ENCODE measurements at regions not wholly inside any gene's neighbourhood (a gene's known extent, or its start where the extent isn't known, plus 50 kb on each side); places are given as distances from the start of the nearest gene placed in this dataset.

DNA sequence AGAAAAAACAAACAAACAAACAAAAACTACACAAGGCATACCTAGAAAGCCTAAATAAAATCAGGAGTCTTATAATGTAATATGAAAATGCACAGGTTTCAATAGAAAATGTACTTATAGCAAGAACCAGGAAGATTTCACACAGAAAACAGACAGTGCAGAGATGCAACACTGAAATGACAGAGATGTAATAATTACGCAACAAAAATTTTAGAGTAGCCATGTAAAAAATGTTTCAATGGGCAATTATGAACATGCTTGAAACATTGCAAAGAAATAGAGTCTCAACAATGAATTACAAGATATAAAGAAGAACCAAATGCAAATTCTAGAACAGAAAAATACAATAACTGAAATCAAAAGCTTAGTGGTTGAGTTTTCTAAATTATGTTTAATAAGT is 405.9 kb downstream of the PLK2 start:
- H3K36me3 Mint-ChIP-seq: no peaks in the 10 kb centered on the region
- no peak for DNase-seq
- no peaks in the 10 kb centered on the region for H3K9me3 ChIP-seq (ENCODE audit: control insufficient read depth in 2 of 3, low read length in 3 of 3)
- H3K4me3 Mint-ChIP-seq: no peak overlapping the region
- H3K4me1 Mint-ChIP-seq: no peaks in the 10 kb centered on the region
- peaks cover 0 to 9% (median 3%) of the 10 kb centered on the region in 11 donors for H3K9me3 Mint-ChIP-seq
- no peak overlapping the region for H3K4me3 ChIP-seq (ENCODE audit: low read length)
- H3K27ac Mint-ChIP-seq: no peak overlapping the region
- H3K4me1 ChIP-seq (ENCODE audit: control insufficient read depth in 2 of 2, insufficient read depth in 2 of 2, low read length in 2 of 2): no peaks in the 10 kb centered on the region
- CTCF ChIA-PET: interaction anchor here (0.6 kb wide), 1 partner anchor 261 kb away, joined by 4 read pairs; no protein-coding TSS in a partner anchor
- ATAC-seq: no peak
- intact Hi-C loops (cut with micrococcal nuclease): no loop called here
- H3K27me3 ChIP-seq (ENCODE audit: control insufficient read depth in 2 of 2, insufficient read depth in 2 of 2, low read length in 2 of 2): no peaks in the 10 kb centered on the region
- POLR2A ChIA-PET: no interaction called here
- H3K27me3 Mint-ChIP-seq: peaks cover 0 to 10% (median 0%) of the 10 kb centered on the region in 5 donors
- H3K36me3 ChIP-seq (ENCODE audit: control insufficient read depth in 2 of 3, insufficient read depth in 3 of 3, low read length in 3 of 3): no peaks in the 10 kb centered on the region
- no peak overlapping the region for H3K27ac ChIP-seq (ENCODE audit: low read depth, low read length)

DNA sequence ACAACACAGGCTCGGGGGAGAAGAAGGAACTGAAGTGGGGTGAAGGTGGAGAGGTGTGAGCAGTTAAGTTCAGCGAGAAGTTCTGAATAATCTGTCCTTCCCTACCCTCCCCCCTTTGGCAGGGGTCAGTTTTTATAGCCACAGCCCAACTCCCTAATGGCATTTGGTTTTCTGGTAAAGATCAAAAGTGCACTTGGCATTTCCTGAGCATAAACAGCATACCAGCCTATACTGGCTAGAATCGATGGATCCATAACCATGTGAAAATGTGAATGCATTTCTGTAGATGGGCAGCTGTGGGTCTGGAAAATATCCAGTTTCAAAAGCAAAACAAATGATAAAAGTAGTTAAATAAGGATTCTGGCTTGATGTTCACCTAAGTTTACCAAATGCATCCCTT is 410.9 kb downstream of the PLK2 start:
- H3K27ac ChIP-seq (ENCODE audit: low read depth, low read length): no peak overlapping the region
- H3K36me3 ChIP-seq (ENCODE audit: control insufficient read depth in 2 of 3, insufficient read depth in 3 of 3, low read length in 3 of 3): no peaks in the 10 kb centered on the region
- H3K27me3 ChIP-seq (ENCODE audit: control insufficient read depth in 2 of 2, insufficient read depth in 2 of 2, low read length in 2 of 2): no peaks in the 10 kb centered on the region
- Mint-ChIP-seq H3K4me3 (no peak overlapping the region), H3K27me3 (peaks cover 0 to 11% (median 0%) of the 10 kb centered on the region in 5 donors), H3K36me3 (no peaks in the 10 kb centered on the region), H3K27ac (no peak overlapping the region), H3K9me3 (peaks cover 0 to 7% (median 3%) of the 10 kb centered on the region in 11 donors), H3K4me1 (no peaks in the 10 kb centered on the region)
- no peaks in the 10 kb centered on the region for H3K4me1 ChIP-seq (ENCODE audit: control insufficient read depth in 2 of 2, insufficient read depth in 2 of 2, low read length in 2 of 2)
- no peaks in the 10 kb centered on the region for H3K9me3 ChIP-seq (ENCODE audit: control insufficient read depth in 2 of 3, low read length in 3 of 3)
- intact Hi-C loops (cut with micrococcal nuclease): no loop called here
- ChIA-PET CTCF (no interaction called here), POLR2A (no interaction called here)
- H3K4me3 ChIP-seq (ENCODE audit: low read length): no peak overlapping the region
- ATAC-seq: no peak
- DNase-seq: no peak

DNA sequence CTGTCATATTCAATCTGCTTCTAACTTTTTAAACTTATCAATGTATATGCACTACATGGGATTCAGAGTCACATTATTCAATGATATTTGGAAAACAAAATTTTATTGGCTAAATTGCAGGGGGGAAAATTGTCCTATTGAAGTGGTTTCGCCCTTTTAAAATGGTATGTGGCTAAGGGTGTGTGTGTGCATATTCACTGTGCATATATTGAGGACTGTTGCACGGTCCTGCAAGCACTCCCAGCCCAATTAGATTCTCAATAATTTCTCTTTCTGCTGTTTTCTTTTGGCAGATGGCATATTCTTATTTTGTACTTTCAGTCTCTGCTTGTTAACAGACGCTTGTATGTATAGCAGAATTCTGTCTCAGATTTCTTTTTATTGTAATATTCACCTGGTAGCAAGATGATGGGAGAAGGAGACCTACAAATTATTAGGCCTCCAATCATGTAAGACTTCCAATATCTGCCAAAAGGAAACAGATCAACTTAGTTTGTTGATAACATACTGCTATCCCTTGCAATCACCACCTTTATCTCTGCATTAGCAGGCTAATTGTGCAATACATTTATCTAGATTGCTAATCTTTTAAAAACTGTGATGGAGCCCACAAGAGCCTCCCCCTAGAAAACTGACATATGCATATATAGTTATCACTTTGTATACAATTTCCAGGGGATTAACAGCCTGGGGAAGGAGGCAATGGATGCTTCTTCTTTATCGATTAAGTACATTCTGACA is 411.5 kb downstream of the PLK2 start:
- CTCF ChIA-PET: no interaction called here
- no peak overlapping the region for H3K27ac ChIP-seq (ENCODE audit: low read depth, low read length)
- no peak for DNase-seq

GRCh38 chr5:58046371-58046770 is 413.5 kb downstream of the PLK2 start:
- ChIA-PET CTCF (no interaction called here), POLR2A (no interaction called here)
- no peak for ATAC-seq
- Mint-ChIP-seq H3K4me1 (peaks cover 0 to 3% (median 0%) of the 10 kb centered on the region in 7 donors), H3K36me3 (no peaks in the 10 kb centered on the region), H3K27me3 (peaks cover 0 to 11% (median 0%) of the 10 kb centered on the region in 5 donors), H3K4me3 (no peak overlapping the region), H3K9me3 (peaks cover 0 to 1% (median 0%) of the 10 kb centered on the region in 11 donors), H3K27ac (no peak overlapping the region)
- no peak for DNase-seq
- Histone ChIP-seq H3K4me1 (ENCODE audit: control insufficient read depth in 2 of 2, insufficient read depth in 2 of 2, low read length in 2 of 2) (no peaks in the 10 kb centered on the region), H3K9me3 (ENCODE audit: control insufficient read depth in 2 of 3, low read length in 3 of 3) (no peaks in the 10 kb centered on the region), H3K27ac (ENCODE audit: low read depth, low read length) (no peak overlapping the region), H3K4me3 (ENCODE audit: low read length) (no peak overlapping the region), H3K36me3 (ENCODE audit: control insufficient read depth in 2 of 3, insufficient read depth in 3 of 3, low read length in 3 of 3) (no peaks in the 10 kb centered on the region), H3K27me3 (ENCODE audit: control insufficient read depth in 2 of 2, insufficient read depth in 2 of 2, low read length in 2 of 2) (no peaks in the 10 kb centered on the region)
- intact Hi-C loops (cut with micrococcal nuclease): no loop called here

More for the DNA sequence above, 411.5 kb downstream of the PLK2 start:
- H3K36me3 ChIP-seq (ENCODE audit: control insufficient read depth in 2 of 3, insufficient read depth in 3 of 3, low read length in 3 of 3): no peaks in the 10 kb centered on the region
- H3K27me3 Mint-ChIP-seq: peaks cover 0 to 11% (median 0%) of the 10 kb centered on the region in 5 donors
- no peak overlapping the region for H3K4me3 Mint-ChIP-seq
- intact Hi-C loops (cut with micrococcal nuclease): no loop called here
- no peak overlapping the region for H3K27ac Mint-ChIP-seq
- no peaks in the 10 kb centered on the region for H3K36me3 Mint-ChIP-seq
- no peaks in the 10 kb centered on the region for H3K4me1 Mint-ChIP-seq
- no peaks in the 10 kb centered on the region for H3K4me1 ChIP-seq (ENCODE audit: control insufficient read depth in 2 of 2, insufficient read depth in 2 of 2, low read length in 2 of 2)
- H3K4me3 ChIP-seq (ENCODE audit: low read length): no peak overlapping the region
- POLR2A ChIA-PET: no interaction called here
- H3K9me3 Mint-ChIP-seq: peaks cover 0 to 7% (median 3%) of the 10 kb centered on the region in 11 donors
- ATAC-seq: no peak
- no peaks in the 10 kb centered on the region for H3K9me3 ChIP-seq (ENCODE audit: control insufficient read depth in 2 of 3, low read length in 3 of 3)
- H3K27me3 ChIP-seq (ENCODE audit: control insufficient read depth in 2 of 2, insufficient read depth in 2 of 2, low read length in 2 of 2): no peaks in the 10 kb centered on the region

- intact Hi-C loops (cut with micrococcal nuclease): no loop called here
- H3K27ac Mint-ChIP-seq: no peak overlapping the region
- no peaks in the 10 kb centered on the region for H3K36me3 Mint-ChIP-seq
- peaks cover 0 to 9% (median 0%) of the 10 kb centered on the region in 5 donors for H3K27me3 Mint-ChIP-seq
- peaks cover 0 to 3% (median 0%) of the 10 kb centered on the region in 7 donors for H3K4me1 Mint-ChIP-seq
- Histone ChIP-seq H3K36me3 (ENCODE audit: control insufficient read depth in 2 of 3, insufficient read depth in 3 of 3, low read length in 3 of 3) (no peaks in the 10 kb centered on the region), H3K4me1 (ENCODE audit: control insufficient read depth in 2 of 2, insufficient read depth in 2 of 2, low read length in 2 of 2) (no peaks in the 10 kb centered on the region), H3K4me3 (ENCODE audit: low read length) (no peak overlapping the region), H3K9me3 (ENCODE audit: control insufficient read depth in 2 of 3, low read length in 3 of 3) (no peaks in the 10 kb centered on the region), H3K27me3 (ENCODE audit: control insufficient read depth in 2 of 2, insufficient read depth in 2 of 2, low read length in 2 of 2) (no peaks in the 10 kb centered on the region), H3K27ac (ENCODE audit: low read depth, low read length) (no peak overlapping the region)
- ChIA-PET POLR2A (no interaction called here), CTCF (no interaction called here)
- H3K9me3 Mint-ChIP-seq: no peaks in the 10 kb centered on the region
- no peak for ATAC-seq
- no peak overlapping the region for H3K4me3 Mint-ChIP-seq
- DNase-seq: no peak
Observed at GRCh38 chr5:58044166-58044565, 415.7 kb downstream of the PLK2 start.

- Mint-ChIP-seq H3K4me3 (no peak overlapping the region), H3K36me3 (no peaks in the 10 kb centered on the region)
- POLR2A ChIA-PET: no interaction called here
Observed at GRCh38 chr5:58043032-58043945, 416.6 kb downstream of the PLK2 start.

More at GRCh38 chr5:58043032-58043945, 416.6 kb downstream of the PLK2 start:
- intact Hi-C loops (cut with micrococcal nuclease): no loop called here
- Mint-ChIP-seq H3K27me3 (peaks cover 0 to 9% (median 0%) of the 10 kb centered on the region in 5 donors), H3K4me1 (peaks cover 0 to 3% (median 0%) of the 10 kb centered on the region in 7 donors), H3K9me3 (no peaks in the 10 kb centered on the region), H3K27ac (no peak overlapping the region)
- ATAC-seq (no peak), DNase-seq (no peak)
- H3K27me3 ChIP-seq (ENCODE audit: control insufficient read depth in 2 of 2, insufficient read depth in 2 of 2, low read length in 2 of 2): no peaks in the 10 kb centered on the region
- no peaks in the 10 kb centered on the region for H3K4me1 ChIP-seq (ENCODE audit: control insufficient read depth in 2 of 2, insufficient read depth in 2 of 2, low read length in 2 of 2)
- H3K36me3 ChIP-seq (ENCODE audit: control insufficient read depth in 2 of 3, insufficient read depth in 3 of 3, low read length in 3 of 3): no peaks in the 10 kb centered on the region
- H3K27ac ChIP-seq (ENCODE audit: low read depth, low read length): no peak overlapping the region
- no peak overlapping the region for H3K4me3 ChIP-seq (ENCODE audit: low read length)
- CTCF ChIA-PET: no interaction called here
- no peaks in the 10 kb centered on the region for H3K9me3 ChIP-seq (ENCODE audit: control insufficient read depth in 2 of 3, low read length in 3 of 3)

All from naive thymus-derived CD4-positive, alpha-beta T cell (primary cell).